Left renal pelvis (tissue), 4 donors: ENCODE measurements at regions not wholly inside any gene's neighbourhood (a gene's known extent, or its start where the extent isn't known, plus 50 kb on each side); places are given as distances from the start of the nearest gene placed in this dataset.

Experiments used
- DNase-seq, 4 donors: peaks; one replicate each; pipeline ENCODE4 v3.0.0-alpha.2; 2013; ENCODE audit warnings: low read depth in 4 of 4, low spot score in 3 of 4

- no peak for DNase-seq
These were observed 95.5 kb upstream of the PTPN3 start for GRCh38 chr9:109593612-109594011.

GRCh38 chr9:109597496-109597895 lies 99.4 kb upstream of the PTPN3 start:
- no peak for DNase-seq

GRCh38 chr9:109599131-109599530 lies 101.0 kb upstream of the PTPN3 start:
- DNase-seq: no peak

GRCh38 chr9:109599711-109600110 lies 101.6 kb upstream of the PTPN3 start:
- DNase-seq: no peak

GRCh38 chr9:109600142-109600541 lies 102.0 kb upstream of the PTPN3 start:
- DNase-seq: no peak

GRCh38 chr9:109601181-109601580 lies 103.1 kb upstream of the PTPN3 start:
- DNase-seq: no peak

- no peak for DNase-seq
These were observed 104.9 kb upstream of the PTPN3 start for GRCh38 chr9:109602987-109603386.

DNA sequence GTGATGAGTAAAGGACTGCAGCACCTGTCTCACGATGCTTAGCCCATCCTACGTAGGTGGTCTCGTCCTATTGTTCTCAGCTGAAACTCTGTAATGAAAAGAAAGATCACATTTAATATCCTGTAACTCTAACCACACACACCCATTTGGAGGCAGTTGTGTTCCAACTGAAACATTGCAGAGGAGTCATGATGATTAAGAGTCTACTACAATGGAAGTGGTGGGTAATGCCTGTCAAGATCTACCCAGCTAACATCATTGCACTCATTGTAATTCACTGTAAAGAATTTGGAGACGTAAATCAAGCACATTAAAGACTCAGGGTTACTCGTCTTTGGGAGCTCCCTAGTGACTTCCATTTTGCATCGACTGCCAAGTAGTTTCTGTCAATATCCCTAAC lies 106.0 kb upstream of the PTPN3 start:
- no peak for DNase-seq

DNA sequence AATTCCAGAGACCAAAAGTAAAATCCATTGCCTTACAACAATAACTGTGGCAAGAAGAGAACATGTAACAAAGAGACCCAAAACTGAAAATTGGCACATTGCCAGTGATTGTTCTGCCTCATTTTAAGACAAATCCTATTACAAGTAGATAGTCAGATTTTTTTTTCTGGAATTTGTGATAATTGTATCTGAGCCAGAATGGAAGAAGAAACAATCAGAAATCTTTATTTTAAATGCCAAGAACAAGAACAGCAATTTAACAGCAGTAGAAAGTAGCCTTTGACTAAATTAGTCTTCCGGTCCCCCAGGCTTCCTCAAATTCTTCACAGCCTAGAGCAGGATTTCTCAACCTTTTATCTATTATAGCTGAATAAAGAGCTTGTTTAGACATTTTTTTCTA lies 106.7 kb upstream of the PTPN3 start:
- DNase-seq: no peak

DNA sequence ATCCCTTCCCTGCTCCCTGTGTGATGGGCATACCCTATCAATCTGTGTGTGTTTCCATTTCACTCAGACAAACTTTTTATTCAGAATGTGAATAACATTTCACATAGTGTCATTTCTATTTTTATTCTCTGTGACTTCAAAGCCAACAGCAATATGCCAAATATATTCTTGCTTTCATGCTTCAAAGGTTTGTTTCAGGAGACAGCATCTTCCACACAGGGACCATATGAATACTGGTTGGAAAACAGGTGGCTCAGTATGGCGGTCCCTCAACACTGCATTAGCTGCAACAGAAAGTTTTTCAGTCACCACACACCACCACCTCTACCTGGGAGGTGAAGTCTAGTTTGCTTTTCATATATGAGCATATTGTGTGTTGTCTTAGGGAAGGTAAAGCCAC lies 111.0 kb upstream of the PTPN3 start:
- DNase-seq: no peak

DNA sequence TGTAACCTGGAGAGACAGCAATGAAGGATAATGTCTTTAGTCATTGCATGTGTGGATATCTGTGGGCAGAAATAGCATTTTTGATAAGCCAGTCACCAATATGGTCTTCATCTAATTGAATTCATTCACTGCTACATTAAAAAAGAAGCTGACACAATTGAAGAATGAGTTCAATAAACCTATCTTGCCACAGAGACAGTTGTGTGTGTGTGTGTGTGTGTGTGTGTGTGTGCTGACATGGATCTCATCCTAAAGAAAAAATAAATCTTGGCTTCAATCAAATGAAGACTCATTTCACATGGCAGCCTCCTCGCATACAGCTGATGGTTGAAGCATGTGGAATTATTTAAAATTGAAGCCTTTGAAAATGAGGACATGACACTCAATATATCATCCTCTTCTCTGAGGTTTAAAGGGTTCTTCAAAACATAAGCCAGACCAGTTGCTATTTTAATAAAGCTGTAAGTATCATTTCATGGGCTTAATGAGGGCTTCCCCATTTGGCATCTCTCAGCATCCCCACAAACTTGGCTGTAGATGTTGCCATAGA lies 118.5 kb upstream of the PTPN3 start:
- no peak for DNase-seq

- DNase-seq: no peak
These were observed 121.2 kb upstream of the PTPN3 start for GRCh38 chr9:109619310-109619709.

- no peak for DNase-seq
These were observed 126.0 kb upstream of the PTPN3 start for GRCh38 chr9:109624143-109624542.

DNA sequence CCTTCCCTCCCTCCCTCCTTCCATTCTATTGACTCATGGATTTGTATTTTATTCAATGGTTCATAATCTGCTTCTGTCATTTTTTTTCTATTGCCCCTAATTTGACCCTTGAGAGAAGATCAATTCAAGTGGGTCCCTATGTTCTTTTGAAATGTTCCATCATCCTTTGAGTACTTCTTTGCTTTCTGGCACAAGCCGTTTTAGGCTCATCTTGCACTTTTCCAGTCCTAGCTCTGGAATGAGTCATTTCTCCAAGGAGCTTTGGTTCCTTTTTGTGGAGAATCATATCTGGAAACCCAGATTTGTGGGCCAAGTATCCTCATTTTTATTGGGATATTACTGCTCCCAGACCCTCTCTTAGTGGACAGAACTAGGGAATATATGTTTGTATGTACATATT lies 126.8 kb upstream of the PTPN3 start:
- DNase-seq: no peak

DNA sequence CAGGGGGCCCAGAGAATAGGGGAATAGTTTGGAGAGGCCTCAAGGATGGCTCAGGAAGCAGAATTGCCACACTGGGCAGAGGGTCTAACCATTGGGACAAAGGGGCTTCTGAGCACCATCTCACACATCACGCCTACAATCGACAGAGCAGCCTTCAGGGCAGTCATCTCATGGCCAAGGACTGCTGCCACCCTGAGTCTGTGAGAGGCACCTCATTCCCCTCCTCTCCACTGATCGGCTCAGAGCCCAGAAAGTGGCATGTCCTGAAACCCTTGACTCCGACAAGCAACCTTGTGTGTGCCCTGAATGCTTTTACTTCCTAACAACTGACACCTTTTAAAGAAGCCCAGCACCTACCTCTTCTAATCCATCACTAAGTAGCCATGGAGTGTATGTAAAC lies 128.9 kb upstream of the PTPN3 start:
- no peak for DNase-seq

GRCh38 chr9:109629615-109630014 lies 131.5 kb upstream of the PTPN3 start:
- DNase-seq: no peak

DNA sequence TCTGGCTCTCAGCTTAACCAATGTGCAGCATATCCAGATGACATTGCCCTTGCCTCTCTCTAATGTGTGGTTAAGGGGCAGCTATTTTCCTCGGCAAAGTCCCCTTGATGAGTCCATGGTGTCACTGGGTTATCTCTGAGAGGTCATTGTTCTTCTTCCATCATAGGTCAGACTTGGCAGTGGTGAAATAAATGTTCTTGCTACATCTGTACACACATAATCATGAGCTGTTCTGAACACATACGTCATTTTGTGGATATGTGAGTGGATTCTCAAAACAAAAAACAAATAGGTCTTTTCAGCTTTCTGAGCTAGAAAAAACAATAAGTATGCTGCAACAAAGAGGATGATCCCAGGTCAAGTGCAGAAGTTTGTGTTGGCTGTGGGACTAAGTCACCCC lies 134.7 kb upstream of the PTPN3 start:
- DNase-seq: no peak

GRCh38 chr9:109639674-109640579 lies 140.1 kb upstream of the PALM2AKAP2 start:
- peak in 1 of 4 donors; percentile 20 for DNase-seq

GRCh38 chr9:109640580-109641371 lies 139.2 kb upstream of the PALM2AKAP2 start:
- peak in 3 of 4 donors; percentile 35 to 41 (median 39) for DNase-seq

DNA sequence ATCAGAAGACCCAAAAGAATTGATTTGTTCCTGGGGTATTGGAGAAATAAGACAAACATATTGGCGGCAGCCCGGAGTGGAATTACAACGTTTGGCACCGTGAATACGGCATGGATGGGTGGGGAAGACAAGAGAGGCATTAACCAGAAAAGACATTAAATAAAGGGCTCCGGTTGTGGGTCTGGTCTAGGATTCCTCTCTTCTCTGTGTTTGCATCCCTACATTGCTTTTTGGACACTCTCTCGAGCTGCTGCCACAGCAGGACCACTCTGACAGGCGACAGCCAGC lies 138.7 kb upstream of the PALM2AKAP2 start:
- no peak for DNase-seq

DNA sequence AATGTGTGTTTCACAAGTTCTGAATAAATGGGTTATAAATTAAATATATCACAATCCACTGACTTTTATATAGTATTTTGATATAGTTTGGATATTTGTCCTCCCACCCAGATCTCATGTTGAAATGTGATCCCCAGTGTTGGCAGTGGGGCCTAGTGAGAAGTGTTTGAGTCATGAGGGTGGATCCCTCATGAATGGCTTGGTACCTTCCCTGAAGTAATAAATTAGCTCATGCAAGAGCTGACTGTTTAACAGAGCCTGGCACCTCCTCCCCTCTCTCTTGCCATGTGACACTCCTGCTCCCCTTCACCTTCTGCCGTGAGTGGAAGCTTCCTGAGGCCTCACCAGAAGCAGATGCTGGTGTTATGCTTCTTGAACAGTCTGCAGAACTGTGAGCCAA lies 127.9 kb upstream of the PALM2AKAP2 start:
- DNase-seq: no peak

GRCh38 chr9:109652971-109653370 lies 127.0 kb upstream of the PALM2AKAP2 start:
- DNase-seq: no peak
